ENCODE measurements at regions not wholly inside any gene's neighbourhood (a gene's known extent, or its start where the extent isn't known, plus 50 kb on each side); places are given as distances from the start of the nearest gene placed in this dataset.

DNA sequence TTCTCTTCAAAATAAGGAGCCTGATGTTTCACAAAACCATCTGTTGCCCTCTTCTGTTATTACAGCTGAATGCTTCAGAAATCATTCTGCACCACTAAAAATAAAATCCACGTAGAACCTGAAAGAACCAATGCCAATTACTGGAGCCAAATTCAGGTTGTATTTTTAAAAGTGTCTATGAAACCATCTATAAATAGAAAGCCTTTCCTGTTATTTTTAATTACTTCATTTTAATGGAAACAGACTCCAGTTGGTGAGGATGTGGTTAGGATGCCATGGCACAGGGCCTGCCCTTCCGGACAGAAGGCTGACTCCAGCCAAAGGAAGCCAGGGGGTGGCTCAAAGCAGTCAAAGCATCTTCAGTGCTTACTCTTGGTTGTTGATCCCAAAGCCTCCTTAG, 119.8 kb downstream of the TENT4A start:
- DNase-seq (ENCODE audit: low spot score): no peak

GRCh38 chr5:6833406-6833805, 120.2 kb downstream of the TENT4A start:
- no peak for DNase-seq (ENCODE audit: low spot score)

GRCh38 chr5:6837095-6837494, 123.9 kb downstream of the TENT4A start:
- DNase-seq (ENCODE audit: low spot score): no peak

- no peak for DNase-seq (ENCODE audit: low spot score)
Measured at GRCh38 chr5:6837519-6838110, 124.4 kb downstream of the TENT4A start.

DNA sequence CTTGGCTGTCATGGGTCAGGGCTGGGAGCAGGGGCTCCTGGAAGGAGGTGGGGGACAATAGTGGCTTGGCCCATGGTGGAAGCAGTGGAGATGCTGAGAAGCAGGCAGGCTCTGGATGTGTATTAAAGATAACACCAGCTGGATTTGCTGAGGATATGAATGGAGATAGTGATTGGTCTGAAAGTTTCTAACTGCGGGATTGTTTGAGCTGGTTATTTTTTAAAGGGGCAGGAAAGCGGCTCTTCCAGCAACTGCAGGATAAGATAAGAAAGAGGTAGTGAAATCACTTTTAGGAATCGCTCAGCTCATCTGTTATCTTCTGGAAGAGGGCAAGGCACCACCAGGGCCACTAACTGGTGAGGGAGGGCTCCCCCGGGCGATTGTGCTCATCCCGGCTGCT, 125.5 kb downstream of the TENT4A start:
- DNase-seq (ENCODE audit: low spot score): no peak

DNA sequence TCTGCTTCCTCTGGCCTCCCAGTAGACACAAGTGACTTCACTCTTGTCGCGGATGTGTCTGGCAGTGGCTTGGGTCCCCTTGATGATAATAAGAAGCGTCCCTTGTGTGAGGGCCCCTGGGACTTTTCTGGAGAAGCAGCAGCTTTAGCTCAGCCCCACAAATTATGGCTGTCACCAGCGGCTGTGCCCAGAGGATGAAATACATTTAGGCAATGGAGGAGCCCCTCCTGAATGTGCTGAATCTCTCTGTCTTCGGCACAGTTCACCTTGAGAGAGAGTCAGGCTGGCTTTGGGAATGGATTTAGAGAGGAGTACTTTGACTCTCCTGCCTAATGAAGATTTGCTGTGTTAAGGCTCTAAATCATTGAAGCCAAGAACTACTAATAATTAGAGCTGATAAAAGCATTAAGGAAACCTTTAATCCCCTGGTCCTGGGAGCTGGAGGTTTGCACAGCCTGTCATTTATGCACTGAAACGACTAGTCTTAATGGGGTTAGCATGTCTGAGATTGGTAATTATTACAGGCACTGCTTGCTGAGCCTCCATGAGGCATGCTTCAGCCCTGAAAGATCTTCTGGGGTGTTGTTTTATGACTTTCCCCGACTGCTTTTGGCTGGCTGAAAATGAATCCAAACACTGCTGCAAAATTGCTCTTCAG, 127.0 kb downstream of the TENT4A start:
- no peak for DNase-seq (ENCODE audit: low spot score)

DNA sequence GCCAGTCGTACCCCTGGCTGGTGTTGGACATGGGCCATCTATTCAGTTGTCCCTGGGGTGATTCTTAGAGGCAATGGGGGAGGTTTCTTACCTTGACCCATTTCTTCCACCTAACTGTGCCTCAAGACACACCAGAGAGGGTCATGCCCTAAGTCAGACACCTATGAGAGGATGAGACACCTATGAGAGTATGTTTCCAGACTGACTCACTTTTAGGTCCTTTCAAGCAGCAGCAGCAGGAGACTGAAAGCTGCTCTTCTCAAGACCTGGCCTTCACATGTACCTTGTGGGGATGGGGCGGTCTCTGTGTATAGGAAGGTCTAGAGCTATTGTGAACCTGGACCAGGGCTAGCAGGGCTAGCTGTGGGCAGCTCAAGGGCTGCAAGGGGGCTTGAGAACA, 130.1 kb downstream of the TENT4A start:
- DNase-seq (ENCODE audit: low spot score): no peak

GRCh38 chr5:6843821-6844220, 130.6 kb downstream of the TENT4A start:
- DNase-seq (ENCODE audit: low spot score): no peak

- no peak for DNase-seq (ENCODE audit: low spot score)
Measured at GRCh38 chr5:6845856-6846255, 132.6 kb downstream of the TENT4A start.

- DNase-seq (ENCODE audit: low spot score): no peak
Measured at GRCh38 chr5:6847870-6848269, 134.6 kb downstream of the TENT4A start.

GRCh38 chr5:6849316-6850105, 136.3 kb downstream of the TENT4A start:
- no peak for DNase-seq (ENCODE audit: low spot score)

GRCh38 chr5:6850106-6850432, 136.8 kb downstream of the TENT4A start:
- no peak for DNase-seq (ENCODE audit: low spot score)

DNA sequence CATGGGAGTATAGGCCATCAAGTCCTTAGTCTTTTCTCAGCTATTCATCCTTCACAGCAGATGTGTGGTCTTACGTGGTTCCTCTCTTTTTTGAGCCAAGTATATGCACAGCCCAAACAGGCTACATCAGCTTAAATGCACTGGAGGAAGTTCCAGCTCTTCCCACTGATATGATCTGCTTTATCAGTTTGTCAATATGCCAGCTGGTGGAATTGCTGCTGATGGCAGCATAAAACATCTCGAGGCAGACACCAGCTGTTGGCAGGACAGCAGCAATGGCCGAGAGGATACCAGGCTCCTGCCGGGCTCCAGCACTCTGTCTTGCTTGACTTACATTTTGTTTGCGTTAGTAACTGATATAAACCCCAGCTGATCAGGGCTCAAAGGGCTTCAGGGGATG, 143.4 kb downstream of the TENT4A start:
- DNase-seq (ENCODE audit: low spot score): no peak

DNA sequence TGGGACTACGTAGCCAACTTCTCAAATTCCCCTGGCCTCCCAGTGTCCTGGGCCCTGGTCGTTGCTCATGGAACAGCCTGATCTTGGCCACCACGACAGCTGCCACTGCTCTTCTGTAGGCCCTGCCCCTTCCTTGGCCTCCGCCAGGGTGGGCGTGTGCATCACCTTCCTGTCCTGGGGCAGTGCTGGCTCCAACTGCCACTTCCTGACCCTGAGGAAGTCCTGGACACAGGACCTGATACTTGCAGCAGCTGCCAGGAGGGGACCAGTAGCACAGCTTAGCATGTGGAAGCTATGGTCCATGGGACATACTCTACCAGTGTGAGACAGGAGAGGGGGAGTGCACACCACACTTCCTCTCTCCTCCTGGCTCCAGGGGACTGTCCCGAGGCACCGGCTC, 145.2 kb downstream of the TENT4A start:
- DNase-seq (ENCODE audit: low spot score): no peak

DNA sequence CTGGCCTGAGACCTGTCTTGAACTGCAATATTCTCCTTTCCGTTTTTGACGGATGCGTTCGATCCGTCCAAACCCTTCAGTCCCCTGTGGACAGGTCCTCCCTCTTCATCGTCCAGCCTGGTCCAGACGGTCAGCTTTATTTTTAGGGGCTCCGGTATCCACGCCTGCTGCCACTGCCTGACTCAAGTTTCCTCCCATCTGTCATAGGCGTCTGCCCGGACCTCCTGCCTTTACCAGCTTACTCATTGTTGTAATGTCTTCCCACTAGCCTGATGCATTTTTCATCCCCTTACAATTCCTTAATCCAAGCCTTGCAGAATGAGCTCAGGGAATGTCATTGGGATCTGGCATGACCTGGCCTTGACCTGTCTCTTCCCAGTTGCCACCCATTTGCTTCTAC, 145.8 kb downstream of the TENT4A start:
- DNase-seq (ENCODE audit: low spot score): no peak

DNA sequence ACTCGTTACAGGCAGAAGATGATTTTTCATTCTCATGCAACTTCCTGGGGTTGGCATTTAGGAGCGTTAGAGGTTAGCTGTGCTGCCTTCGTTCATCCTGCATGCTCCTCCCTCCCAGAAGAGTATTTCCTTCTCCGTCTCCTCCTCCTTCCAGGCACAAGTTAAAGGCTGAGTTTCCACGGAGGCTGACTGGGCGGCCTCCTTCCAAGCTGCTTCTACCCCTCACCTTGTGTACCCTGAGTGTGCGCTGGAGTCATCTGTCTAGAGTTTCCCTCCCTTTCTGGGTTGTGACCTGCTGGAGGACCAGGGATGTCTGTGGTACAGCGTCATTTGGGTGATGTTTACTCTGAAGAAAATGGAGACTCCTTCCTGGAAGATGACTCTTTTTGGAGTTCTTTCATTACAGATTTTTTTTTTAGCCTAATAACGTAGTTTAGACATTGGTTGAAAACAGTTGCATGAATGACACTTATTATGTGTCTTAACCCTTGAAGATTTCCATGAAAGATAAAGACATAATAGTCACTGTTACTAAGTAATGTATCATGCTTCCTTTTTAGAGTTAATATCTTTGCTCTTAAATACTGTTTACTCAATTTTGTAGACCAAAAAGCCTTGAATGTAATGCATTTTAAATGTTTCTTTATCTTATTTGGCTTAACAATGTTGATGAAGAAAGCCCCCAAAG, 146.9 kb downstream of the TENT4A start:
- no peak for DNase-seq (ENCODE audit: low spot score)

GRCh38 chr5:6861036-6861435, 147.8 kb downstream of the TENT4A start:
- no peak for DNase-seq (ENCODE audit: low spot score)

GRCh38 chr5:6861667-6862066, 148.4 kb downstream of the TENT4A start:
- DNase-seq (ENCODE audit: low spot score): no peak

DNA sequence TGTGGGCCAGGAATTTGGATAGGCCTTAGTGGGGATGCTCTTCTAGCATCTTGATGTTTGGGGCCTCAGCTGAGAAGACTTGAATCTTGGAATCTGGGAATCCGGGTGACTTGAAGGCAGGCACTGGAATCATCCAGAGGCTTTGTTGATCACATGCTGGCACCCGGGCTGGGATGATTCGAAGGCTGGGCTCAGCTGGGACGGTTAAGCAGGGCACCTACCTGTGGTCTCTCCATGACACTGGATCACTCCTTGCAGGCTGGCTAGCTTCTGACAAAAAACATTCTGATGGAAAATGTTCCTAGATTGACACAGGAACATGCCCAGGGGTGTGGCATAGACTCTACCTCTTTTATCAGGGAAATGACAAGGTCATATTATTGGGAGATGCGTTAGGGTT, 149.1 kb downstream of the TENT4A start:
- DNase-seq (ENCODE audit: low spot score): no peak

- DNase-seq (ENCODE audit: low spot score): no peak
Measured at GRCh38 chr5:6867712-6868111, 154.5 kb downstream of the TENT4A start.

DNA sequence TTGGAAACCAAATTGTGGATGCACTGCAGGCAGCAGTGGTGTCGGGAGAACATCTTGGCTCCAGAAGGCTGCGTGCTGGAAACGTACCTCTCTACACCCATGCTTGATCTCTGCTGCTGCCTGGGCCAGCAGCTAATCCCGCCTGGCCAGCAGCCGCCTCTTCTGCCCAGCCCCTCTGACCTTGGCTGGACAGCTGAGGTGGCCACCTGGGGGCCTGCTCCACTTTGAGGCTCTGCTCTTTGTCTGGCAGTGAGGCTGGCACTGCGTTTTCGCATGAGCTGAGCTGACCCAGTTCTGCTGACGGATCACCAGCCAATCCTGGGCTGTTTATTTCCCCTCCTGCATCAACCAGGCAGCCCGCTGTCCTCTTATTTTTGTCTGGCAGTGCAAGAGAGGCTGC, 154.9 kb downstream of the TENT4A start:
- DNase-seq (ENCODE audit: low spot score): no peak

GRCh38 chr5:6868575-6869215, 155.5 kb downstream of the TENT4A start:
- no peak for DNase-seq (ENCODE audit: low spot score)

- no peak for DNase-seq (ENCODE audit: low spot score)
Measured at GRCh38 chr5:6869677-6870076, 156.4 kb downstream of the TENT4A start.

Data from SW480 (cell line).